Left ventricle myocardium inferior (tissue), 1 donor: ENCODE measurements at regions not wholly inside any gene's neighbourhood (a gene's known extent, or its start where the extent isn't known, plus 50 kb on each side); places are given as distances from the start of the nearest gene placed in this dataset.

Source experiments
- DNase-seq: peaks from one replicate; pipeline ENCODE4 v3.0.0-alpha.2; 2020
- H3K27ac ChIP-seq: fragments of 200-600 bp; replicated peaks from 2 replicates; pipeline ENCODE4 v1.8.0; 2021
- H3K27me3 ChIP-seq: fragments of 200-600 bp; 2 replicates; pipeline ENCODE4 v1.8.0; 2021; ENCODE audit warnings: low read depth
- H3K36me3 ChIP-seq: fragments of 200-600 bp; 2 replicates; pipeline ENCODE4 v1.8.0; 2021
- H3K4me1 ChIP-seq: fragments of 200-600 bp; 2 replicates; pipeline ENCODE4 v1.8.0; 2021
- H3K4me3 ChIP-seq: fragments of 200-600 bp; 2 replicates; pipeline ENCODE4 v1.8.0; 2021; ENCODE audit warnings: mild to moderate bottlenecking, moderate library complexity
- H3K9me3 ChIP-seq: fragments of 200-600 bp; replicated peaks from 2 replicates; pipeline ENCODE4 v1.8.0; 2021
- intact Hi-C: fragments of 100-400 bp; cut with micrococcal nuclease; formaldehyde crosslinking; loops from one replicate; pipeline ENCODE4 v1.11.0; 2022
- TF ChIP-seq, protein P1 (sequence below): fragments of 200-600 bp; IDR thresholded peaks from 2 replicates; pipeline ENCODE4 v1.8.0; 2021; ENCODE audit warnings: antibody characterized with exemption, mild to moderate bottlenecking, borderline replicate concordance
- donor health status: DM: no; HTN: yes; CAD: no; lungs with severe emphysema.

DNA sequence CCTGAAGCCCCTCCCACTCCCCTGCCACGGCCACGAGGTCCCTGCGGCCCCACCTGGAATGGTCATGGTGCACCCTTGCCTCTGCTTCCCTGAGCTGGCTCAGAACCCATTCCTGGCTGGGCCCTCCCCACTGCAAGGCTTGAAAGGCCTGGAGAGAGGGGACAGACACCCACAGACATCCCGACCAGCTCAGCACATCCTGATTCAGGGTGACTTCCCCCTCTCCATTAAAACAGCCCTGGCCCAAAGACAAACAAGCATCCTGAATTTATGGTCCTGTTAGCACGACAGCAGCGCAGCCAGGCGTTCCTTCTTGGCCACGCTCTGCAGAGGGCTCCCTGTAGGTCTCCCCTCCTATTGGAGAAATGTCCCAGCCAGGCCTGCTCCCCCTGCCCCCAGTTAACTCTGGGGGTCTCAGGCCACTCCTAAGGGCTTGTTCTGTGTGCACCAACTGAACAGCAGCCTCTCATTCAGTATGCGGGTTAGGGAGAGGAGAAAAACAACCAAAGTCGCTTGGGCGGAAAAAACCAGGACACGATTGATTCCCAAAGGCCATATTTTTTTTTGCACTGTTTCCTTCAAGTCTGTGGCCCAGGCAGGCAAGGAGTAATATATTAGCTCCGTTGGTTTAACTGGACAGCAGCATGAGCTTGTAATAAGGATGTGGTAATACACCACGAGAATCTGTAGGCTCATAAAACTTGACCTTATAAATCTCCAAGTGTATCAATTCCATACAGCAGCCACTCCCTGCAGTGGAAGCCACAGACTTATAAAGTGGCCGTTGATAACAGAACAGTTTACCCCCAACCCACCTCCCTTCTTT is 106.7 kb upstream of the MSX1 start:
- H3K36me3 ChIP-seq, result no peaks in the 10 kb centered on the region
- no peaks in the 10 kb centered on the region for H3K4me1 ChIP-seq
- no peak overlapping the region for H3K4me3 ChIP-seq
- H3K27me3 ChIP-seq, result peaks cover 77% of the 10 kb centered on the region
- no peaks in the 10 kb centered on the region for H3K9me3 ChIP-seq
- TF ChIP-seq, protein P1, sequence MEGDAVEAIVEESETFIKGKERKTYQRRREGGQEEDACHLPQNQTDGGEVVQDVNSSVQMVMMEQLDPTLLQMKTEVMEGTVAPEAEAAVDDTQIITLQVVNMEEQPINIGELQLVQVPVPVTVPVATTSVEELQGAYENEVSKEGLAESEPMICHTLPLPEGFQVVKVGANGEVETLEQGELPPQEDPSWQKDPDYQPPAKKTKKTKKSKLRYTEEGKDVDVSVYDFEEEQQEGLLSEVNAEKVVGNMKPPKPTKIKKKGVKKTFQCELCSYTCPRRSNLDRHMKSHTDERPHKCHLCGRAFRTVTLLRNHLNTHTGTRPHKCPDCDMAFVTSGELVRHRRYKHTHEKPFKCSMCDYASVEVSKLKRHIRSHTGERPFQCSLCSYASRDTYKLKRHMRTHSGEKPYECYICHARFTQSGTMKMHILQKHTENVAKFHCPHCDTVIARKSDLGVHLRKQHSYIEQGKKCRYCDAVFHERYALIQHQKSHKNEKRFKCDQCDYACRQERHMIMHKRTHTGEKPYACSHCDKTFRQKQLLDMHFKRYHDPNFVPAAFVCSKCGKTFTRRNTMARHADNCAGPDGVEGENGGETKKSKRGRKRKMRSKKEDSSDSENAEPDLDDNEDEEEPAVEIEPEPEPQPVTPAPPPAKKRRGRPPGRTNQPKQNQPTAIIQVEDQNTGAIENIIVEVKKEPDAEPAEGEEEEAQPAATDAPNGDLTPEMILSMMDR, result no peak
- no peak for DNase-seq
- intact Hi-C loops, result no loop called here
- no peak overlapping the region for H3K27ac ChIP-seq

DNA sequence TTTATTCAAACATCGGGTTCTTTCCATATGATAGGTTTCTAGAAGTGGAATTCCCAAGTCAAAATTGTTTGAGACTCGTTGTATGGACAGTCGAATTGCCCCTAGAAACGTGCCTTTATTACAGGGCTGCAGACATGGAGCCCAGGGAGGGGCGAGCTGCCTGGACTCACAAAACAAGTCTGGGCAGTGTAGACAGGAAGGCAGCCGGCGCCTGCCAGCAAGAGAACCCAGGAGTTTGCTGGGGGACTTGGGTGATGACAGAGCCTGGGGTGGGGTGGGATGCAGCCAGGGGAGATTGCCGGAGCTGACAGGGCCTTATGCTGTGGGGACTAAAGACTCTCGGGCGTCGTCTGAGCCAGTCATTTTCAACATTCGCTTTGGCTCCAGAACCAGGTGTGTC is 107.4 kb upstream of the MSX1 start:
- H3K9me3 ChIP-seq, result peaks cover 5% of the 10 kb centered on the region
- TF ChIP-seq, protein P1, result no peak
- no peak overlapping the region for H3K27ac ChIP-seq
- H3K4me1 ChIP-seq, result no peaks in the 10 kb centered on the region
- H3K4me3 ChIP-seq, result no peak overlapping the region
- intact Hi-C loops, result no loop called here
- H3K36me3 ChIP-seq, result no peaks in the 10 kb centered on the region
- no peak for DNase-seq
- H3K27me3 ChIP-seq, result peaks cover 81% of the 10 kb centered on the region

DNA sequence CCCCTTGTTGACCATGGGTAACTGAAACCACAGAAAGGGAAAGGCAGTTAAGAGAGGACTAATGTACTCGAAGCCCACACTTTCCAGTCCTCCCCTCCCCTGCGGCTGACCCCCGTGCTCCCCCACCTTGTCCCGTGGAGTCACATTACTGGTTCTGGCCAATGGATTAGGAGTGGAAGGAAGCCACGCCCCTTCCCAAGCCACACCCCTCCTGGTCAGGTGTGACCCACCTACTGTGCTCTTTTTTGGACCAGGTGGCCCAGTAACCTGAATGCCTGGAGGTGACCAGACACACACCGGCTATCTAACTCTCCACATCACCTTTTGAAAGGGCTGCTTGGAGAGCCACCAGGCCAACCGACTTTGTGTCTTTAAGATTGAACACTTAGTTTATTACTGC is 109.3 kb upstream of the MSX1 start:
- TF ChIP-seq, protein P1, result no peak
- no peak overlapping the region for H3K27ac ChIP-seq
- no peaks in the 10 kb centered on the region for H3K36me3 ChIP-seq
- DNase-seq, result no peak
- no peak overlapping the region for H3K4me3 ChIP-seq
- no peaks in the 10 kb centered on the region for H3K4me1 ChIP-seq
- peaks cover 71% of the 10 kb centered on the region for H3K27me3 ChIP-seq
- intact Hi-C loops, result no loop called here
- peaks cover 23% of the 10 kb centered on the region for H3K9me3 ChIP-seq

DNA sequence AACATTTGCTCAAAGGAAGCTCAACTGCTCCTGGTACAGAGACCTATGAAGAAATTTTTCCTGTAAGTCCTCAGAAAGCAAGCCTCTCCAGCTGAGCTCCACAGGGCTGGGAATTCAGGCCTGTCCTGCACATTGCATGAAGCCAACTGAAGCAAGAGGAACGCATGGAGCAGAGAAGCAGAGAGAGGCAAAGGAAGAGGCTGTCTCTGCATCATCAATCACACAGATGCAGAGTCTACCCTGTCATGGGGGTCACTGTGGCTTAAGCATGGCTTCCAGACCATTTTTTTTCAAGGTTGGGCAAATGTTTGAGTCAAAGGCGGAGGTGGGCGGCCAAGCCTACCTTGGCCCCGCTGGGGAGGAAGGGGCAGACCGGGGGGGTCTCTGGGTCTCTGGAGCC is 110.3 kb upstream of the MSX1 start:
- TF ChIP-seq, protein P1, result no peak
- Histone ChIP-seq H3K36me3 (no peaks in the 10 kb centered on the region), H3K27me3 (peaks cover 60% of the 10 kb centered on the region), H3K9me3 (peaks cover 34% of the 10 kb centered on the region), H3K4me1 (no peaks in the 10 kb centered on the region), H3K27ac (no peak overlapping the region), H3K4me3 (no peak overlapping the region)
- no peak for DNase-seq
- intact Hi-C loops, result no loop called here

DNA sequence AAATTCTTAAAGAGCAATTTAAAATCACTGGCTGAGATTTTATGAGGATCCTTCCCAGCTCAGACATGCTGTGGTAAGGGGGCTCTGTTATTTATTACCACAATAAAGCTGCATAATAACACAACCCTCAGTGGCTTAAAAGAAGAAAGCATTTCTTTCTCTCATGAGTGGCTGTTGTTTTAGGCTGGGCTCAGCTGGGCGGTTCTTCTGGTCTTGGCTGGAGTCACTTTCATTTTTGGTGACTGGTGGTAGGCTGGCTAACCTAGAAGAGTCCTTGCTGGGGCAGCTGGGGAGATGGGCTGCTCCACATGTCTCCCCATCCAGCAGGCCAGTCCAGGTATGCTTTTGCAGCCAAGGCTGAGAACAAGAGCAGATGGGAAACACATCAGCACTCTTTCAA is 113.0 kb upstream of the MSX1 start:
- Histone ChIP-seq H3K36me3 (no peaks in the 10 kb centered on the region), H3K27ac (no peak overlapping the region), H3K9me3 (peaks cover 35% of the 10 kb centered on the region), H3K4me3 (no peak overlapping the region), H3K4me1 (no peaks in the 10 kb centered on the region), H3K27me3 (peaks cover 33% of the 10 kb centered on the region)
- intact Hi-C loops, result no loop called here
- TF ChIP-seq, protein P1, result no peak
- DNase-seq, result no peak
